ENCODE measurements at regions not wholly inside any gene's neighbourhood (a gene's known extent, or its start where the extent isn't known, plus 50 kb on each side); places are given as distances from the start of the nearest gene placed in this dataset.

- Histone ChIP-seq H3K4me3 (IDR thresholded peaks at IDR 0.05; ENCODE audit: insufficient read depth, low read depth, low read length) (no peak overlapping the region), H3K79me2 (ENCODE audit: insufficient read depth, low read depth) (no peaks in the 10 kb centered on the region), H3K4me1 (ENCODE audit: low read depth, poor library complexity, severe bottlenecking) (no peaks in the 10 kb centered on the region), H3K27ac (no peak overlapping the region), H4K20me1 (ENCODE audit: insufficient read depth) (no peaks in the 10 kb centered on the region), H3K9ac (no peak overlapping the region), H2AFZ (ENCODE audit: low read depth) (no peak overlapping the region), H3K4me2 (no peak overlapping the region), H3K36me3 (ENCODE audit: insufficient read depth) (no peaks in the 10 kb centered on the region), H3K27me3 (ENCODE audit: insufficient read depth, low read depth) (no peaks in the 10 kb centered on the region)
- no peak for TF ChIP-seq CTCF (conservative IDR thresholded peaks at IDR 0.05; ENCODE audit: low read depth, low read length)
Measured at GRCh38 chr9:79154806-79155205, 417.0 kb upstream of the TLE4 start.

GRCh38 chr9:79155308-79155707 lies 416.5 kb upstream of the TLE4 start:
- no peaks in the 10 kb centered on the region for H3K79me2 ChIP-seq (ENCODE audit: insufficient read depth, low read depth)
- H3K36me3 ChIP-seq (ENCODE audit: insufficient read depth): no peaks in the 10 kb centered on the region
- H3K4me1 ChIP-seq (ENCODE audit: low read depth, poor library complexity, severe bottlenecking): no peaks in the 10 kb centered on the region
- no peak overlapping the region for H3K4me3 ChIP-seq (IDR thresholded peaks at IDR 0.05; ENCODE audit: insufficient read depth, low read depth, low read length)
- no peaks in the 10 kb centered on the region for H3K27me3 ChIP-seq (ENCODE audit: insufficient read depth, low read depth)
- H3K27ac ChIP-seq: no peak overlapping the region
- no peak for TF ChIP-seq CTCF (conservative IDR thresholded peaks at IDR 0.05; ENCODE audit: low read depth, low read length)
- H3K4me2 ChIP-seq: no peak overlapping the region
- H2AFZ ChIP-seq (ENCODE audit: low read depth): no peak overlapping the region
- no peaks in the 10 kb centered on the region for H4K20me1 ChIP-seq (ENCODE audit: insufficient read depth)
- no peak overlapping the region for H3K9ac ChIP-seq

- H3K4me3 ChIP-seq (IDR thresholded peaks at IDR 0.05; ENCODE audit: insufficient read depth, low read depth, low read length): no peak overlapping the region
- H3K9ac ChIP-seq: no peak overlapping the region
- H2AFZ ChIP-seq (ENCODE audit: low read depth): no peak overlapping the region
Measured at GRCh38 chr9:79163544-79163943, 408.2 kb upstream of the TLE4 start.

GRCh38 chr9:79164406-79164805 lies 407.4 kb upstream of the TLE4 start:
- Histone ChIP-seq H2AFZ (ENCODE audit: low read depth) (no peak overlapping the region), H4K20me1 (ENCODE audit: insufficient read depth) (no peaks in the 10 kb centered on the region), H3K4me2 (no peak overlapping the region), H3K79me2 (ENCODE audit: insufficient read depth, low read depth) (no peaks in the 10 kb centered on the region), H3K36me3 (ENCODE audit: insufficient read depth) (no peaks in the 10 kb centered on the region), H3K4me1 (ENCODE audit: low read depth, poor library complexity, severe bottlenecking) (no peaks in the 10 kb centered on the region), H3K27ac (no peak overlapping the region), H3K27me3 (ENCODE audit: insufficient read depth, low read depth) (no peaks in the 10 kb centered on the region), H3K4me3 (IDR thresholded peaks at IDR 0.05; ENCODE audit: insufficient read depth, low read depth, low read length) (no peak overlapping the region), H3K9ac (no peak overlapping the region)
- TF ChIP-seq CTCF (conservative IDR thresholded peaks at IDR 0.05; ENCODE audit: low read depth, low read length): no peak

More at GRCh38 chr9:79163544-79163943, 408.2 kb upstream of the TLE4 start:
- Histone ChIP-seq H3K36me3 (ENCODE audit: insufficient read depth) (no peaks in the 10 kb centered on the region), H3K27me3 (ENCODE audit: insufficient read depth, low read depth) (no peaks in the 10 kb centered on the region), H3K27ac (no peak overlapping the region), H4K20me1 (ENCODE audit: insufficient read depth) (no peaks in the 10 kb centered on the region), H3K79me2 (ENCODE audit: insufficient read depth, low read depth) (no peaks in the 10 kb centered on the region), H3K4me1 (ENCODE audit: low read depth, poor library complexity, severe bottlenecking) (no peaks in the 10 kb centered on the region), H3K4me2 (no peak overlapping the region)
- no peak for TF ChIP-seq CTCF (conservative IDR thresholded peaks at IDR 0.05; ENCODE audit: low read depth, low read length)

All from KMS-11 (cell line).